K562 (cell line): ENCODE measurements at regions not wholly inside any gene's neighbourhood (a gene's known extent, or its start where the extent isn't known, plus 50 kb on each side); places are given as distances from the start of the nearest gene placed in this dataset.
"Not testable (repeated sequence)": the region's sequence is repeated elsewhere in the genome, so short reads cannot be mapped to it uniquely, and the experiment has no call there.

Experiments
- ATAC-seq: fragments of 200-7000 bp; cut with Tn5 transposase; 3 replicates; pipeline ENCODE4 v1.9.1; 2020; ENCODE audit warnings: moderate library complexity
- BruUV-seq: library from RNA; stranded (reverse); fragments of 400-500 nt; replicated peaks from 2 replicates; lab custom pipeline; 2021; lab: Mats Ljungman, UMichigan
- CTCF ChIA-PET: fragments of 300-600 bp; formaldehyde crosslinking; extraction: SDS; loops from one replicate; lab custom pipeline; 2021; ENCODE audit warnings: low intra/inter-chr PET ratio; lab: Yijun Ruan, JAX
- POLR2A ChIA-PET: fragments of 300-600, 350-650 bp; sonication (Branson Sonifier 250); formaldehyde crosslinking; extraction: SDS; loops from one replicate; lab custom pipeline; 2021; ENCODE audit warnings: antibody characterized with exemption, inconsistent platforms; lab: Yijun Ruan, JAX
- DNase-seq, 4 experiments: peaks; one replicate each; pipeline versions ENCODE4 v3.0.0 to v3.0.0-alpha.2; 2011 to 2018; ENCODE audit warnings: low spot score in 3 of 4, mixed read lengths in 3 of 4; ENCODE audit errors: extremely low read depth in 1 of 4
- FAIRE-seq: peaks from 2 replicates; lab custom pipeline; 2011; peaks lifted over from hg19 to GRCh38; lab: Jason Lieb, UNC
- H2AFZ ChIP-seq: 2 replicates; pipeline ENCODE4 v1.6.0; 2011; ENCODE audit warnings: low read depth, low read length, control low read depth, inconsistent platforms
- H3K27ac ChIP-seq: fragments of 200-600 bp; 3 replicates; pipeline ENCODE4 v1.8.0; 2011; ENCODE audit warnings: low read depth, mild to moderate bottlenecking, control low read depth, inconsistent platforms, low read length, moderate library complexity, mixed read lengths; ENCODE audit errors: extremely low read depth
- H3K27me3 ChIP-seq, 2 experiments: fragments of 300-600 bp in 1 of 2; 2 replicates in 1 of 2; 3 replicates in 1 of 2; pipeline versions ENCODE4 v1.6.0 to v1.8.0; 2011; ENCODE audit warnings: inconsistent platforms in 2 of 2, low read length in 2 of 2, mild to moderate bottlenecking in 1 of 2, mixed read lengths in 1 of 2, moderate library complexity in 1 of 2; ENCODE audit not compliant: control insufficient read depth in 2 of 2, insufficient read depth in 2 of 2
- H3K36me3 ChIP-seq: fragments of 300-600 bp; 3 replicates; pipeline ENCODE4 v1.8.0; 2011; ENCODE audit warnings: mild to moderate bottlenecking, low read length, inconsistent platforms; ENCODE audit not compliant: control insufficient read depth, insufficient read depth
- H3K4me1 ChIP-seq, 2 experiments: fragments of 200-600 bp in 1 of 2; replicated peaks in 1 of 2; 2 replicates in 1 of 2; 3 replicates in 1 of 2; pipeline versions ENCODE4 v1.5.1 to v1.8.0; 2011; ENCODE audit warnings: inconsistent platforms in 2 of 2, low read length in 2 of 2, mild to moderate bottlenecking in 1 of 2, mixed read lengths in 1 of 2, moderate library complexity in 1 of 2; ENCODE audit not compliant: control insufficient read depth in 2 of 2, insufficient read depth in 2 of 2
- H3K4me2 ChIP-seq: 2 replicates; pipeline ENCODE4 v1.6.1; 2011; ENCODE audit warnings: low read length, control low read depth, inconsistent platforms, mixed read lengths; ENCODE audit not compliant: insufficient read depth
- H3K4me3 ChIP-seq: fragments of 200-600 bp; sonication (generic), shearing (Covaris generic); 2 replicates; pipeline ENCODE4 v1.5.1; 2016; ENCODE audit warnings: control low read depth, inconsistent platforms
- H3K79me2 ChIP-seq: fragments of 200-600 bp; 3 replicates; pipeline ENCODE4 v1.8.0; 2011; ENCODE audit warnings: low read length, inconsistent platforms; ENCODE audit not compliant: control insufficient read depth, insufficient read depth
- H3K9ac ChIP-seq, 2 experiments: 2 replicates each; pipeline versions ENCODE4 v1.6.0 to v1.6.1; 2011; ENCODE audit warnings: low read depth in 2 of 2, low read length in 2 of 2, control low read depth in 1 of 2, inconsistent platforms in 1 of 2, mild to moderate bottlenecking in 1 of 2, mixed read lengths in 1 of 2; ENCODE audit not compliant: insufficient read depth in 1 of 2
- H3K9me1 ChIP-seq: one replicate; pipeline ENCODE4 v1.6.0; 2011; ENCODE audit warnings: inconsistent platforms, mild to moderate bottlenecking, low read length, moderate library complexity; ENCODE audit not compliant: control insufficient read depth, insufficient read depth
- H3K9me3 ChIP-seq: replicated peaks from 2 replicates; pipeline ENCODE4 v1.5.1; 2011; ENCODE audit warnings: low read depth, low read length, inconsistent platforms; ENCODE audit not compliant: control insufficient read depth, insufficient read depth
- H4K20me1 ChIP-seq: replicated peaks from 2 replicates; pipeline ENCODE4 v1.6.1; 2011; ENCODE audit warnings: low read length, inconsistent platforms, mixed read lengths; ENCODE audit not compliant: control insufficient read depth, insufficient read depth
- COPS2 ChIP-seq: fragments of 450-650 bp; conservative IDR thresholded peaks from 2 replicates; pipeline ENCODE4 v1.6.1; 2016; ENCODE audit warnings: mild to moderate bottlenecking, moderate library complexity
- DIDO1 ChIP-seq: fragments of 450-650 bp; IDR thresholded peaks from 2 replicates; pipeline ENCODE4 v1.6.1; 2016; ENCODE audit warnings: low read depth, missing biosample characterization, missing genetic modification characterization
- EGR1 ChIP-seq: fragments of 450-650 bp; conservative IDR thresholded peaks from 2 replicates; pipeline ENCODE4 v1.6.1; 2017; ENCODE audit warnings: mild to moderate bottlenecking
- HNRNPL ChIP-seq: fragments of 200-400 bp; formaldehyde crosslinking; IDR thresholded peaks from 2 replicates; pipeline ENCODE4 v1.6.1; 2017; ENCODE audit warnings: low read depth, mild to moderate bottlenecking, low read length
- MCM5 ChIP-seq: fragments of 450-650 bp; IDR thresholded peaks from 2 replicates; pipeline ENCODE4 v1.6.1; 2016; ENCODE audit warnings: low read depth
- RBM14 ChIP-seq: fragments of 200-400 bp; formaldehyde crosslinking; IDR thresholded peaks from 2 replicates; pipeline ENCODE4 v1.6.1; 2018; ENCODE audit warnings: low read depth, mild to moderate bottlenecking, low read length, moderate library complexity, borderline replicate concordance; ENCODE audit not compliant: insufficient read depth
- ZNF354B ChIP-seq: fragments of 250-450 bp; sonication (Bioruptor Pico); IDR thresholded peaks from 2 replicates; pipeline ENCODE4 v1.4.0; 2020
- ZNF507 ChIP-seq: conservative IDR thresholded peaks from 2 replicates; pipeline ENCODE4 v1.6.1; 2017; ENCODE audit warnings: missing genetic modification characterization, missing compliant biosample characterization
- WGBS: fragments of 100-300 bp; shearing (Covaris generic); methylation state at CpG from one replicate; pipeline ENCODE4 v1.1.6; 2016; ENCODE audit warnings: low coverage, mixed read lengths; ENCODE audit not compliant: insufficient coverage; ENCODE audit errors: missing lambda C conversion rate; 5-methylcytosine and 5-hydroxymethylcytosine counted together
- in situ Hi-C: fragments of 300-500 bp; cut with MboI; formaldehyde crosslinking; loops from 4 replicates; pipeline ENCODE4 v1.15.0; 2018; ENCODE audit warnings: inconsistent platforms, mixed read lengths
- intact Hi-C: fragments of 100-400 bp; cut with micrococcal nuclease; formaldehyde crosslinking; loops from 2 replicates; pipeline ENCODE4 v1.14.2; 2022

DNA sequence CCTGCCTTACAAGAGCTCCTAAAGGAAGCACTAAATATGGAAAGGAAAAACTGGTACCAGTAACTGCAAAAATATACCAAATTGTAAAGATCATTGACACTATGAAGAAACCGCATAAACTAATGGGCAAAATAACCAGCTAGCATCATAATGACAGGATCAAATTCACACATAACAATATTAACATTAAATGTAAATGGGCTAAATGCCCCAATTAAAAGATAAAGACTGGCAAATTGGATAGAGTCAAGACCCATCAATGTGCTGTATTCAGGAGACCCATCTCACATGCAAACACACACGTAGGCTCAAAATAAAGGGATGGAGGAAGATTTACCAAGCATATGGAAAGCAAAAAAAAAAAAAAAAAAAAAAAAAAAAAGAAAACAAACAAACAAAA, 73.0 kb downstream of the CARTPT start:
- H3K27me3 ChIP-seq, FAIRE-seq, H2AFZ ChIP-seq, H3K9me1 ChIP-seq, H3K9me3 ChIP-seq, H3K36me3 ChIP-seq, BruUV-seq, H3K4me1 ChIP-seq, H3K4me3 ChIP-seq, intact Hi-C loops, H4K20me1 ChIP-seq, H3K79me2 ChIP-seq, CTCF ChIA-PET, POLR2A ChIA-PET, H3K27ac ChIP-seq, ATAC-seq, H3K4me2 ChIP-seq, H3K9ac ChIP-seq, DNase-seq: not testable (repeated sequence)
- 3% methylated on average over 2 of the region's 2 CpGs for WGBS
- peak; percentile 97 for TF ChIP-seq ZNF507 (tag)
- TF ChIP-seq ZNF354B (CRISPR knock-in tag) = peak; percentile 89
- in situ Hi-C loops = loop anchor here (25.0 kb wide), 1 partner anchor 520 kb away; the partner anchor contains the start of genes MRPS27 and PTCD2

DNA sequence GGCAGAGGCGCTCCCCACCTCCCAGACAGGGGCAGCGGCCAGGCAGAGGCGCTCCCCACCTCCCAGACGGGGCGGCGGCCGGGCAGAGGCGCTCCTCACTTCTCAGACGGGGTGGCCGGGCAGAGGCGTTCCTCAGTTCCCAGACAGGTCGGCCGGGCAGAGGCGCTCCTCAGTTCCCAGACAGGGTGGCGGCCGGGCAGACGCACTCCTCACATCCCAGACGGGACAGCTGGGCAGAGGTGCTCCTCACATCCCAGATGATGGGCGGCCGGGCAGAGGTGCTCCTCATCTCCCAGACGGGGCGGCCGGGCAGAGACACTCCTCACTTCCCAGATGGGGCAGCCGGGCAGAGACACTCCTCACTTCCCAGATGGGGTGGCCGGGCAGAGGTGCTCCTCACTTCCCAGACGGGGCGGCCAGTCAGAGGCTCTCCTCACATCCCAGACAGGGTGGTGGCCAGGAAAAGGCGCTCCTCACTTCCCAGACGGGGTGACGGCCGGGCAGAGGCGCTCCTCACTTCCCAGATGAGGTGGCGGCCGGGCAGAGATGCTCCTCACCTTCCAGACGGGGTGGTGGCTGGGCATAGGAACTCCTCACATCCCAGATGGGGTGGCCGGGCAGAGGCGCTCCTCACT, 75.1 kb downstream of the CARTPT start:
- Histone ChIP-seq H4K20me1 (no peaks in the 10 kb centered on the region), H3K4me1 (no peaks in the 10 kb centered on the region), H3K79me2 (no peaks in the 10 kb centered on the region), H3K27me3 (no peaks in the 10 kb centered on the region), H3K4me2 (no peak overlapping the region), H3K27ac (no peak overlapping the region), H3K9ac (no peak overlapping the region), H2AFZ (no peak overlapping the region), H3K9me1 (no peaks in the 10 kb centered on the region), H3K4me3 (no peak overlapping the region), H3K9me3 (no peaks in the 10 kb centered on the region), H3K36me3 (no peaks in the 10 kb centered on the region)
- BruUV-seq = no TSS peak
- intact Hi-C loops (no loop called here), in situ Hi-C loops (loop anchor here (25.0 kb wide), 1 partner anchor 518 kb away; the partner anchor contains the start of genes MRPS27 and PTCD2)
- ATAC-seq (no peak), DNase-seq (no peak), FAIRE-seq (no peak)
- TF ChIP-seq HNRNPL = no peak
- no peak for TF ChIP-seq RBM14
- no peak for TF ChIP-seq MCM5
- TF ChIP-seq EGR1 = no peak
- no peak for TF ChIP-seq COPS2
- no peak for TF ChIP-seq DIDO1 (tag)
- ChIA-PET CTCF (no interaction called here), POLR2A (no interaction called here)
- WGBS = 0% methylated on average over 21 of the region's 37 CpGs
